ENCODE measurements at regions not wholly inside any gene's neighbourhood (a gene's known extent, or its start where the extent isn't known, plus 50 kb on each side); places are given as distances from the start of the nearest gene placed in this dataset.

GRCh38 chr14:22458737-22459136, 130.3 kb downstream of the DAD1 start:
- TF ChIP-seq CTCF (conservative IDR thresholded peaks at IDR 0.05; ENCODE audit: control insufficient read depth, insufficient read depth, low read depth, low read length), result no peak
- no peak for DNase-seq (ENCODE audit: low read depth)
- no peak overlapping the region for H3K4me3 ChIP-seq (ENCODE audit: control insufficient read depth, low read depth, low read length)

GRCh38 chr14:22456998-22457594, 131.9 kb downstream of the DAD1 start:
- H3K4me3 ChIP-seq (ENCODE audit: control insufficient read depth, low read depth, low read length), result no peak overlapping the region

DNA sequence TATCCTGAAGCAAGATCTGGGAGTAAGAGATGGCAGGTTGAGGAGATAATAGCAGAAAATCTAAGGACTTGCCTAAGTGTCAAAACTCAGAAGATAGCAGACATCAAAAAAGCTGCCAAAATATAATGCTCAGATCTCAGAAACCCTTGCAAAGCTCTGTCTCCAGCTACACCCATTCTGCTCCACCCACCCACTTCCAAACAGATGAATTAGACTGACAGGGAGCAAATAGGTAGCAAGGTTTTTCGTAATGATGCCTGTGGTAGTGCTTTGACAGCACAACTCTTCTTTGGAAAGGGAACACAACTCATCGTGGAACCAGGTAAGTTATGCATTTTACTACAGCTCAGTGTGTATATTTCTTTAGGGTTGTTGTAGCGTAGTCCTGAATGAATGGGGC, 132.6 kb downstream of the DAD1 start:
- TF ChIP-seq CTCF (conservative IDR thresholded peaks at IDR 0.05; ENCODE audit: control insufficient read depth, insufficient read depth, low read depth, low read length), result no peak
- DNase-seq (ENCODE audit: low read depth), result no peak
- H3K4me3 ChIP-seq (ENCODE audit: control insufficient read depth, low read depth, low read length), result no peak overlapping the region

More at GRCh38 chr14:22456998-22457594, 131.9 kb downstream of the DAD1 start:
- DNase-seq (ENCODE audit: low read depth), result no peak
- no peak for TF ChIP-seq CTCF (conservative IDR thresholded peaks at IDR 0.05; ENCODE audit: control insufficient read depth, insufficient read depth, low read depth, low read length)

- no peak for DNase-seq (ENCODE audit: low read depth)
- no peak for TF ChIP-seq CTCF (conservative IDR thresholded peaks at IDR 0.05; ENCODE audit: control insufficient read depth, insufficient read depth, low read depth, low read length)
- H3K4me3 ChIP-seq (ENCODE audit: control insufficient read depth, low read depth, low read length), result no peak overlapping the region
Observed at GRCh38 chr14:22452330-22452729, 136.7 kb downstream of the DAD1 start.

GRCh38 chr14:22450266-22450665, 138.8 kb downstream of the DAD1 start:
- no peak overlapping the region for H3K4me3 ChIP-seq (ENCODE audit: control insufficient read depth, low read depth, low read length)
- TF ChIP-seq CTCF (conservative IDR thresholded peaks at IDR 0.05; ENCODE audit: control insufficient read depth, insufficient read depth, low read depth, low read length), result no peak
- DNase-seq (ENCODE audit: low read depth), result no peak

DNA sequence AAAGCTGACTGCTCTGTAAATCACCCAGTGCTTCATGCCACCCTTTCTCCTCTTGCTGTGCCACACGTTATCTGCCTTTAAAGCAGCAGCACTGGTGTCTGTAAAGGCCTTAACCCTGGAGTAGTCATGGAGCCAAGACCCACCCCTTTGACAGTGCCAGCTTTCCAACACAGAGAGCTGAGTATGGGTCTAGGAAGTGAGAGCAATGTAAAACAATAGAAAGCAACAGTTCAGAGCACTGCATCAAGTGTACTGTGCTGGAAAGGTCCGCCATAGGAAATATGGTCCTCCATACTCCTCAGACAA, 139.5 kb downstream of the DAD1 start:
- DNase-seq (ENCODE audit: low read depth), result no peak
- no peak overlapping the region for H3K4me3 ChIP-seq (ENCODE audit: control insufficient read depth, low read depth, low read length)
- TF ChIP-seq CTCF (conservative IDR thresholded peaks at IDR 0.05; ENCODE audit: control insufficient read depth, insufficient read depth, low read depth, low read length), result no peak
